H9 (cell line): ENCODE measurements at regions not wholly inside any gene's neighbourhood (a gene's known extent, or its start where the extent isn't known, plus 50 kb on each side); places are given as distances from the start of the nearest gene placed in this dataset.

Source experiments
- DNase-seq: peaks from one replicate; pipeline ENCODE4 v3.0.0-alpha.2; 2017
- H2AFZ ChIP-seq: one replicate; pipeline ENCODE4 v1.6.1; 2013; ENCODE audit warnings: mild to moderate bottlenecking, low read length, control low read depth, moderate library complexity
- H2AK5ac ChIP-seq: 2 replicates; pipeline ENCODE4 v1.6.1; 2013; ENCODE audit warnings: low read length, control low read depth, mixed read lengths; ENCODE audit not compliant: insufficient read length
- H2BK120ac ChIP-seq: one replicate; pipeline ENCODE4 v1.6.1; 2013; ENCODE audit warnings: low read depth, mild to moderate bottlenecking, low read length, control low read depth, inconsistent platforms; ENCODE audit not compliant: poor library complexity, severe bottlenecking
- H2BK12ac ChIP-seq: 2 replicates; pipeline ENCODE4 v1.6.1; 2013; ENCODE audit warnings: low read length, control low read depth, mixed read lengths, low read depth; ENCODE audit not compliant: insufficient read length
- H2BK15ac ChIP-seq: 2 replicates; pipeline ENCODE4 v1.6.1; 2013; ENCODE audit warnings: low read depth, low read length, control low read depth
- H2BK20ac ChIP-seq: one replicate; pipeline ENCODE4 v1.6.1; 2013; ENCODE audit warnings: low read depth, mild to moderate bottlenecking, low read length, control low read depth, inconsistent platforms; ENCODE audit not compliant: poor library complexity, severe bottlenecking
- H2BK5ac ChIP-seq: 2 replicates; pipeline ENCODE4 v1.6.1; 2013; ENCODE audit warnings: low read length, control low read depth, mixed read lengths; ENCODE audit not compliant: insufficient read length
- H3K14ac ChIP-seq: 2 replicates; pipeline ENCODE4 v1.6.1; 2013; ENCODE audit warnings: low read length, control low read depth; ENCODE audit not compliant: insufficient read depth
- H3K18ac ChIP-seq: 2 replicates; pipeline ENCODE4 v1.6.1; 2013; ENCODE audit warnings: low read depth, mild to moderate bottlenecking, mixed read lengths, low read length, control low read depth; ENCODE audit not compliant: insufficient read length
- H3K23ac ChIP-seq: 2 replicates; pipeline ENCODE4 v1.6.1; 2013; ENCODE audit warnings: low read length, control low read depth, mixed read lengths, low read depth; ENCODE audit not compliant: insufficient read length
- H3K23me2 ChIP-seq: 2 replicates; pipeline ENCODE4 v1.6.1; 2013; ENCODE audit warnings: low read depth, mild to moderate bottlenecking, mixed read lengths, low read length, control low read depth; ENCODE audit not compliant: insufficient read length, poor library complexity, severe bottlenecking
- H3K27ac ChIP-seq: 2 replicates; pipeline ENCODE4 v1.5.1; 2013; ENCODE audit warnings: low read length, control low read depth, mixed read lengths, low read depth; ENCODE audit not compliant: insufficient read length
- H3K27me3 ChIP-seq: 2 replicates; pipeline ENCODE4 v1.6.1; 2013; ENCODE audit warnings: low read length, control low read depth, inconsistent platforms; ENCODE audit not compliant: insufficient read depth
- H3K4ac ChIP-seq: 2 replicates; pipeline ENCODE4 v1.6.1; 2013; ENCODE audit warnings: low read depth, mild to moderate bottlenecking, control low read depth, inconsistent platforms, low read length, moderate library complexity
- H3K4me1 ChIP-seq: 2 replicates; pipeline ENCODE4 v1.6.1; 2013; ENCODE audit warnings: low read length, control low read depth, inconsistent platforms; ENCODE audit not compliant: insufficient read depth
- H3K4me2 ChIP-seq: 2 replicates; pipeline ENCODE4 v1.6.1; 2013; ENCODE audit warnings: low read length, control low read depth, mixed read lengths; ENCODE audit not compliant: insufficient read length, insufficient read depth
- H3K56ac ChIP-seq: 2 replicates; pipeline ENCODE4 v1.6.1; 2013; ENCODE audit warnings: low read depth, mild to moderate bottlenecking, mixed read lengths, low read length, control low read depth; ENCODE audit not compliant: insufficient read length
- H3K79me1 ChIP-seq: 2 replicates; pipeline ENCODE4 v1.6.1; 2013; ENCODE audit warnings: low read depth, mild to moderate bottlenecking, moderate library complexity, low read length, control low read depth, inconsistent platforms; ENCODE audit not compliant: insufficient read depth, poor library complexity, severe bottlenecking
- H3K79me2 ChIP-seq: 2 replicates; pipeline ENCODE4 v1.6.1; 2013; ENCODE audit warnings: low read length, control low read depth, inconsistent platforms; ENCODE audit not compliant: insufficient read depth
- H3K9ac ChIP-seq: 2 replicates; pipeline ENCODE4 v1.6.1; 2013; ENCODE audit warnings: low read length, control low read depth, mixed read lengths; ENCODE audit not compliant: insufficient read length; ENCODE audit errors: extremely low read depth
- H3K9me3 ChIP-seq: one replicate; pipeline ENCODE4 v1.6.1; 2013; ENCODE audit warnings: low read depth, low read length, inconsistent platforms; ENCODE audit not compliant: control insufficient read depth
- H3T11ph ChIP-seq: one replicate; pipeline ENCODE4 v1.6.1; 2013; ENCODE audit warnings: mild to moderate bottlenecking, low read length, control low read depth, inconsistent platforms
- H4K20me1 ChIP-seq: one replicate; pipeline ENCODE4 v1.6.1; 2013; ENCODE audit not compliant: control insufficient read depth, insufficient read length, insufficient read depth
- H4K5ac ChIP-seq: 2 replicates; pipeline ENCODE4 v1.6.1; 2013; ENCODE audit warnings: low read depth, mild to moderate bottlenecking, mixed read lengths, low read length, control low read depth; ENCODE audit not compliant: insufficient read length
- H4K8ac ChIP-seq: replicated peaks from 2 replicates; pipeline ENCODE4 v1.6.1; 2013; ENCODE audit warnings: low read length, control low read depth, mixed read lengths, low read depth; ENCODE audit not compliant: insufficient read length
- H4K91ac ChIP-seq: 2 replicates; pipeline ENCODE4 v1.6.1; 2013; ENCODE audit warnings: low read depth, mild to moderate bottlenecking, moderate library complexity, mixed read lengths, low read length, control low read depth; ENCODE audit not compliant: insufficient read length
- H3K27ac Mint-ChIP-seq, 3 experiments: 2 replicates in 2 of 3; 3 replicates in 1 of 3; pipeline ENCODE4 v1.8.0; 2020 to 2021; ENCODE audit warnings: mixed read lengths in 3 of 3, mild to moderate bottlenecking in 1 of 3, moderate library complexity in 1 of 3
- H3K27me3 Mint-ChIP-seq: 2 replicates; pipeline ENCODE4 v1.8.0; 2021; ENCODE audit warnings: low read depth, mild to moderate bottlenecking, moderate library complexity, mixed read lengths
- H3K36me3 Mint-ChIP-seq, 3 experiments: 2 replicates in 2 of 3; 3 replicates in 1 of 3; pipeline ENCODE4 v1.8.0; 2020 to 2021; ENCODE audit warnings: low read depth in 3 of 3, mixed read lengths in 3 of 3; ENCODE audit not compliant: insufficient read depth in 1 of 3
- H3K4me1 Mint-ChIP-seq, 2 experiments: 2 replicates each; pipeline ENCODE4 v1.8.0; 2020; ENCODE audit warnings: mixed read lengths in 2 of 2
- H3K4me3 Mint-ChIP-seq, 2 experiments: 2 replicates in 1 of 2; 3 replicates in 1 of 2; pipeline ENCODE4 v1.8.0; 2020 to 2021; ENCODE audit warnings: mild to moderate bottlenecking in 2 of 2, mixed read lengths in 2 of 2, moderate library complexity in 1 of 2
- H3K9me3 Mint-ChIP-seq, 2 experiments: 2 replicates in 1 of 2; 3 replicates in 1 of 2; pipeline ENCODE4 v1.8.0; 2020; ENCODE audit warnings: mild to moderate bottlenecking in 2 of 2, mixed read lengths in 2 of 2, moderate library complexity in 1 of 2
- CTCF ChIP-seq: fragments of 200-600 bp; sonication (generic); conservative IDR thresholded peaks from 3 replicates; pipeline ENCODE4 v1.8.0; 2021; ENCODE audit warnings: antibody characterized with exemption, mild to moderate bottlenecking
- WGBS: extraction: QIAGEN DNeasy Blood & Tissue Kit; methylation state at CpG from one replicate; pipeline ENCODE4 v1.1.7; 2013; ENCODE audit warnings: missing lambda C conversion rate, low lambda C conversion rate, mixed read lengths; ENCODE audit not compliant: insufficient read length; ENCODE audit errors: extremely low coverage; 5-methylcytosine and 5-hydroxymethylcytosine counted together

DNA sequence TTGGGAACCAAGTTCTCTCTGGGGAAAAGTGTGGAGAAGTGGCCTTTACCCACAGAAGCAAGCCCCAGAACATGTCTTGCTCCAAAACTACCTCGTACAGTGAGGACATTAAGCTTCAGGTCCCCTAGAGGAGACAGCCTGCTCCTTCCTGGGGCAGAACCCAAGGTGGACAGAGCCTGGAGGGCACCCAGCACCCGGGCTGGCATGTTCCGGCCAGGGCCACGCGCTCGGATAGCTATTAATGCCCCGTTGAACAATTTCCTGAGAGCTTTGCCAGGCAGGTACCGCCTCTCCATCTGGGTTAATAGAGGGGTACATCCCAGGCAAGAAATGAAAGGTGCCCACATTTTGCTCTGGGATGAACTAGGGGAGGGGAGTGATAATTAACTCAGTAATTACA, 169.0 kb upstream of the GRK3 start:
- Histone ChIP-seq H3K9ac (no peak overlapping the region), H3K14ac (no peak overlapping the region), H2AFZ (no peak overlapping the region), H4K91ac (no peak overlapping the region), H3K4me2 (no peak overlapping the region), H3K27me3 (no peaks in the 10 kb centered on the region), H3K18ac (no peak overlapping the region), H3K79me1 (no peaks in the 10 kb centered on the region), H3K23ac (no peak overlapping the region), H3K27ac (no peak overlapping the region), H2BK20ac (no peak overlapping the region), H4K5ac (no peak overlapping the region), H3K56ac (no peak overlapping the region), H3K79me2 (peaks cover 2% of the 10 kb centered on the region; the same call in 1 of the 2 replicates), H2BK120ac (no peak overlapping the region), H2BK15ac (no peak overlapping the region), H3T11ph (no peak overlapping the region), H2BK12ac (no peak overlapping the region), H3K23me2 (no peaks in the 10 kb centered on the region), H3K9me3 (no peaks in the 10 kb centered on the region), H4K20me1 (no peaks in the 10 kb centered on the region), H3K4ac (no peak overlapping the region), H4K8ac (no peak overlapping the region), H2AK5ac (no peak overlapping the region), H3K4me1 (no peaks in the 10 kb centered on the region), H2BK5ac (no peak overlapping the region)
- no peak for TF ChIP-seq CTCF
- no peaks in the 10 kb centered on the region for H3K27me3 Mint-ChIP-seq
- WGBS = no CpG with 5 or more reads among the region's 8 CpGs
- DNase-seq = no peak
- H3K4me3 Mint-ChIP-seq = no peak overlapping the region
- H3K27ac Mint-ChIP-seq = no peak overlapping the region
- no peaks in the 10 kb centered on the region; a peak in 1 of 5 replicates for H3K9me3 Mint-ChIP-seq
- H3K4me1 Mint-ChIP-seq = peaks cover 4 to 9% of the 10 kb centered on the region in 2 experiments; a peak in 3 of 4 replicates
- peaks cover 0 to 2% (median 0%) of the 10 kb centered on the region in 3 experiments; a peak in 2 of 7 replicates for H3K36me3 Mint-ChIP-seq
